OCI-LY3 (cell line): ENCODE measurements at regions not wholly inside any gene's neighbourhood (a gene's known extent, or its start where the extent isn't known, plus 50 kb on each side); places are given as distances from the start of the nearest gene placed in this dataset.

Experiments used
- CTCF ChIP-seq: fragments of 200-600, 300-600 bp; sonication (generic); IDR thresholded peaks from 2 replicates; pipeline ENCODE4 v1.5.1; 2014; ENCODE audit warnings: antibody characterized with exemption, low read length, low read depth
- EZH2phosphoT487 ChIP-seq: fragments of 200-600 bp; shearing (Covaris generic); IDR thresholded peaks from 2 replicates; pipeline ENCODE4 v1.6.1; 2018; ENCODE audit warnings: antibody characterized with exemption, mixed run types, low read depth

GRCh38 chr1:87869567-87869966 is 540.9 kb downstream of the LMO4 start:
- TF ChIP-seq CTCF, result no peak
- no peak for TF ChIP-seq EZH2phosphoT487
